ENCODE measurements at regions not wholly inside any gene's neighbourhood (a gene's known extent, or its start where the extent isn't known, plus 50 kb on each side); places are given as distances from the start of the nearest gene placed in this dataset.
"Not testable (repeated sequence)": the region's sequence is repeated elsewhere in the genome, so short reads cannot be mapped to it uniquely, and the experiment has no call there.

DNA sequence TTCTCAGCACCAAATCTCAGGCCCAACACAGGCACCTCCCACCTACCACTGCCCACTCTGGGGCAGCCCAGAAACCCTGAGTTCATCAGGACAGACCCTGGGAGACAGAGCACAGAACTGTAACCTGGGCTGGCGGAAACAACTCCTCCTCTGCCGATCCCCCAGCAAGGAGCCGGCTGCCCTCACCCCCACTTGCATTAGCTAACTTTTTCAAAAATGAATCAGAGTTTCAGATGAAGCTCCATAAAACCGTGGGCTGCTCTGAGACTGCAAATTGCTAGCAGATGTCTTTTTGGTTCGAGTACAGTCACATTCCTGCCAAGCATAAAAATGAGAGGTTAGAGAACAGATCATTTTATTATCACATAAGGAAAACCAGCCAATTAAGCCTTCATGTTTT lies 93.4 kb upstream of the PARD3 start:
- DNase-seq (ENCODE audit: low read depth in 1 of 2, low spot score in 1 of 2) = no peak

DNA sequence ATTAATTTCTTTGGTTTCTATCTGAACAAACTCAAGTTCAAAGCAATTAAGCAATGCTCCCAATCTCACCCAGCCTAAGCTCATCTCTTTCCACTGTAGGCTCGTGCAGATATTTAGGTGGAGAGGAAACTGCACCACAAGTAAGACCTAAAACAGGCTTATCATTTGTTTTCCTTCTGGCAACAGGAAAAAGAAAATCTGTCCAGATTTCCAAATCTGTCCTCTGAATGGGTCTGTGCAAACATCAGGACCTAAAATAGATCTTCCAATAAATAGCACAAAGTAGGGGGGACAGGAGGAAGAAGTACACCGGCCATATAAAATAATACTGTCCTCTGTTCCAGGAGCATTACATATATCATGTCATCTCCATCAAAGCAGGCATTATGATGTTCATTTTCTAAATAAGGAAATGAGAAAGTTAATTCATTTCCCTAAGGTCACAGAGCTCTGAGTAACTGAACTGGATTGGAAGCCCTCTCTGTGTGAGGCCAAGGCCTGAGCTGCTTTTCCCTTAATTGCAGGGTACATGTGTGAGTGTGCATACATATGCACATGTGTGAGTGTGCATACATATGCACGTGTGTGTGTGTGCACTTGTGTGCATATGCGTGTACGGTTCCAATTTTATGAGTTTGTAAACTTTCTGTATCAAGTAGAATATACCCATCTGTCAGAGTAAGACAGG lies 92.8 kb upstream of the PARD3 start:
- DNase-seq (ENCODE audit: low read depth in 1 of 2, low spot score in 1 of 2) = no peak

DNA sequence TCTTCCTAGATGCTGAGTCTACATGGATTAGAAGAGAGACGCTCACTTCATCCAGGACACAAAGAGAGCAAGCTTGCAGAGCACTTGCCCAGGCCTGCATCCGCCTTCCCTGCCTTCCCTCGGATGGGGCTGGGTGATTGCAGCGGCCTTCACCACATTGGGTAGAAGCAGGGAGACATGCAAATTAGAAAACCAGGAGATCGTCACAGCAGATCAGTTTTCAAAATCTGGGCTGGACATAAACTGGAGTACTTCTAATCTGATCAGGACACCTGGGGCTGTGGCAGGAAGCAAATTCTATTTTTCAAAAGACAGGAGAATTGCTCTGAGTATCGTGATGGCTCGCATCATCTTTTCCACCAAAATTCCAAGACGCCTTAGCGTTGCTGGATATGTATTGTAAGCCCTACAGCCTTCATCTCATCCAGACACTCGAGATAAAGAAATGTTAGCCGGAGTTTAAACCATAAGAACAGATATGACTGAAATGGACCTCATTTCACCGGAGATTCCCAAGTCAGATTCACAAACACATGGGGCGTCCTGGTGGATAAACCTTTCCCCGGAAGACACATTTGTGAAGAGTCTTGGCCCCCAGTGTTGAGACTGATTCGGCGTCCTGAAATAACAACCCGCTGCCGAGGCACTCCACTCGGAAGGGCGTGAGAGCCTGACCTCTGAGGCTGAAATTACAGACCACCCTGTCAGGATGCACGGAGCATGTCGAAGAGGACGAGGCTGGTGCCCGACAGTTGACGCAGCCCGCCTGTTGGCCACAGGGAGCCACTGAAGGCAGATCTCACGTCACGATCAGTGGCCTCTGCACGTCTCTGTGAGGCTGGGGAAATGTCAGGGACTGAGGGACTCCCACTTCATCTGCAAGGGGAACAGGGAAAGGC lies 91.2 kb upstream of the PARD3 start:
- no peak for DNase-seq (ENCODE audit: low read depth in 1 of 2, low spot score in 1 of 2)

DNA sequence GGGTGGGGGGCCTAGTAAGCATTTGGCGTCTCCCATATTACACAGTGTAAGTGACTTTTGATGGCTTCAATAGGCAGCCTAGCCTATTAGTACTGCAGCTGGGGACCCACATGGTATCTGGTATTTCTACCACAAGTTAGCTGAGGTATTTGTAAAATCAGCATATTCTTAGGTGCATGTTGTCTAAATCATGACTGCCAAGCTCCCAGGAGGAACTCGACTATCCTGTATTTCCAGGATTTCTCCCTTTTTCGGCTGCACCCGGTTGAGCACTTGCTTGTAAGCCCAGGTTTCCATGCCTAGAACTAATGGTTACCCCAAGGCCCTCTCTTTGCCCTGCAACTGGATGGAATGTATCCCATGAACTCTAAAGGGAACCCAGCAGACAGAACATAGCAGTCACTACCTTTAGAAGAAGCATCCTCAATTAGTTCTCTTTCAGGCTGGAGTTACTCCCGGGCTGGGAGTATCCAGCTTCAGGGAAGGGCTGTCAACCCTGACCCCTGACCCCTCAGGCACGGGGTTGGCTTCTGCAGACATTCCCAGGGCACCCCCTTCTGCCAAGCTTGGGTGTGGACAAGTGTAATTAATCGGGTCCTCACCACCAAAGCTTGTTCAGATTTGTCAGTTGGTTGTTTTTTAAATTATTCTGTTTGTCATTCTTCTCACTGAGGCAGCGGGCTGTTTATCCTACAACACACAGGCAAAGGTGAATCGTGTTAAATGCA lies 90.3 kb upstream of the PARD3 start:
- DNase-seq (ENCODE audit: low read depth in 1 of 2, low spot score in 1 of 2) = no peak

DNA sequence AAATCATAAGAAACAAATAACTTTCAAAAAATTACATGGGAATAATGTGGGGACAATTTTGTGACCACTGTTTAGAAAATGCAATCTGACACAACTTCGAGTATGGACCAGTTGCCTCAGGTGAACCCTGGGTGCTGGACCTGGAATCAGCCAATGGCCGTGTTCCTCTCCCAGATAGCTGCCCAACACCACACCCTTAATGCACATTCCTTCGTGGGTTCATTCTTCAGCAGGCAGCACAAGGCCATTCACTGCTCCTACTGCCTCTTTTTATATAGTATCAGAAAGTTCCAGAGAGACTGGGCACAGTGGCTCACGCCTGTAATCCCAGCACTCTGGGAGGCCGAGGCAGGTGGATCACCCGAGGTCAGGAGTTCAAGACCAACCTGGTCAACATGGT lies 89.1 kb upstream of the PARD3 start:
- no peak for DNase-seq (ENCODE audit: low read depth in 1 of 2, low spot score in 1 of 2)

DNA sequence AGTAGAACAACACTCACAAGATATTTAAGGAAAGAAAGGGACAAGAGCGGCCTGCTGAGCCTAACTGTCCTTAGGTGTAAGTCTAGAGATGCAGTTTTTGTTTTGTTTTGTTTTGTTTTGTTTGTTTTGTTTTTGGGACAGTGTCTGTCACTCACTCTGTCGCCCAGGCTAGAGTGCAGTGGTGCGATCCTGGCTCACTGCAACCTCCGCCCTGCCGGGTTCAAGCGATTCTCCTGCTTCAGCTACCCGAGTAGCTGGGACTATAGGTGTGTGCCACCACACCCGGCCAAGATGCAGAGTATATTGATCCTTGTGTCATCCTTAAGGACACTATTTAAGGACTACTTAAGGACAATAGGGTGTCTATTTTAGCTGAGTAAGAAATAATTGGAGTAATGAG lies 84.1 kb upstream of the PARD3 start:
- no peak for DNase-seq (ENCODE audit: low read depth in 1 of 2, low spot score in 1 of 2)

DNA sequence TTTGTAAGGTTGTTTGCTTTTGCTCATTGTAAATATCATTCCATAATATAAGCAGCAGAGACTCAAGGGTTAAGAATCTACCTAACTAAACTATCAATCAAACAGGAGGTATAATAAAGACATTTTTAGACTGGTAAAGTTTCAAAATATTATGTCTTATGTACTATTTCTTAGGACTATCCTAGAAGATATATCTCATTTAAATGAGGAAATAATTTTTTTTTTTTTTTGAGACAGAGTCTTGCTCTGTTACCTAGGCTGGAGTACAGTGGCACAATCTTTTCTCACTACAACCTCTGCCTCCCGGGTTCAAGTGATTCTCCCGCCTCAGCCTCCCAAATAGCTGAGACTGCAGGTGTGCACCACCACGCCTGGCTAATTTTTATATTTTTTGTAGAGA lies 80.9 kb upstream of the PARD3 start:
- DNase-seq (ENCODE audit: low read depth in 1 of 2, low spot score in 1 of 2) = no peak

DNA sequence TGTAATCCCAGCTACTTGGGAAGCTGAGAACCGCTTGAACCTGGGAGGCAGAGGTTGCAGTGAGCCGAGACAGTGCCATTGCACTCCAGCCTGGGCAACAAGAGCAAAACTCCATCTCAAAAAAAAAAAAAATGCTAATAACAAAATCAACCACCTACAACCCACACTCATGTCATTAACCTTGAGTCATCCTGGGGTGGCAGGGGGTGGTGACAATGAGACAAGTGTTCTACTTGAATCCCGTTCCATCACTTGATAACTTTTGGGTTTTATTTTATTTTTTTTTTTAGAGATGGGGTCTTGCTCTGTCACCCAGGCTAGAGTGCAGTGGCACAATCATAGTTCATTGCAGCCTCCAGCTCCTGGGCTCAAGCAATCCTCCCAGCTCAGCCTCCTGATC lies 80.0 kb upstream of the PARD3 start:
- not testable (repeated sequence) for DNase-seq (ENCODE audit: low read depth in 1 of 2, low spot score in 1 of 2)

DNA sequence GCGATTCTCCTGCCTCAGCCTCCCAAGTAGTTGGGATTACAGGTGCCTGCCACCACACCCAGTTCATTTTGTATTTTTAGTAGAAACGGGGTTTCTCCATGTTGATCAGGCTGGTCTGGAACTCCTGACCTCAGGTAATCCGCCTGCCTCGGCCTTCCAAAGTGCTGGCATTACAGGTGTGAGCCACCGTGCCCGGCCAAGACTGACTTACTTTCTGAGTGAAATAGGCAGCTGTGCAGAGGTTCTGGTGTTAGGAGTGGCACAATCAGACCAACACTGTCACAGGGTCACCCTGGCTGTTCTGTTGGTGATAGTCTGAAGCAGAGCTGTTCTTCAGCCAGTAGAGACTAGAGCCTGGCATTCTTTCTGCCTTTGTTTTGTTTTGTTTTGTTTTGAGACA lies 77.4 kb upstream of the PARD3 start:
- not testable (repeated sequence) for DNase-seq (ENCODE audit: low read depth in 1 of 2, low spot score in 1 of 2)

DNA sequence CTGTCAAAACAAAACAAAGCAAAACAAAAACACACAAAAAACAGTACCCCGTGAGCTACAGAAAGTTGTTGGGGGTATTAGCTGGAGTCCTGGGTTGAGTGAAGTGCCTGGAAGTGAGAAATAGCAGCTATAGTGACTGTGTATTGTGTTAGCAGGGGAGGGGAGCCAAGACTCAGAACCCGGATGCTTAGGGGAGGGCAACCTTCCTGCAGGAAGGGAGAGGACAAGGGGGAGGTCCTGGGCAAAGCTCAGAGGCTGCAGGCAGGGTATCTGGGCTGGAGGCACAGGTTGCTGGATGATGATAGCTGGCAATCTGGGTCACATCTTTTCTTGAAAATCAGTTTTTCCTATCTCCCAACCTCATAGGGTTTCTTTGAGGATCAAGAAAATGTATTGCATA lies 75.8 kb upstream of the PARD3 start:
- no peak for DNase-seq (ENCODE audit: low read depth in 1 of 2, low spot score in 1 of 2)

DNA sequence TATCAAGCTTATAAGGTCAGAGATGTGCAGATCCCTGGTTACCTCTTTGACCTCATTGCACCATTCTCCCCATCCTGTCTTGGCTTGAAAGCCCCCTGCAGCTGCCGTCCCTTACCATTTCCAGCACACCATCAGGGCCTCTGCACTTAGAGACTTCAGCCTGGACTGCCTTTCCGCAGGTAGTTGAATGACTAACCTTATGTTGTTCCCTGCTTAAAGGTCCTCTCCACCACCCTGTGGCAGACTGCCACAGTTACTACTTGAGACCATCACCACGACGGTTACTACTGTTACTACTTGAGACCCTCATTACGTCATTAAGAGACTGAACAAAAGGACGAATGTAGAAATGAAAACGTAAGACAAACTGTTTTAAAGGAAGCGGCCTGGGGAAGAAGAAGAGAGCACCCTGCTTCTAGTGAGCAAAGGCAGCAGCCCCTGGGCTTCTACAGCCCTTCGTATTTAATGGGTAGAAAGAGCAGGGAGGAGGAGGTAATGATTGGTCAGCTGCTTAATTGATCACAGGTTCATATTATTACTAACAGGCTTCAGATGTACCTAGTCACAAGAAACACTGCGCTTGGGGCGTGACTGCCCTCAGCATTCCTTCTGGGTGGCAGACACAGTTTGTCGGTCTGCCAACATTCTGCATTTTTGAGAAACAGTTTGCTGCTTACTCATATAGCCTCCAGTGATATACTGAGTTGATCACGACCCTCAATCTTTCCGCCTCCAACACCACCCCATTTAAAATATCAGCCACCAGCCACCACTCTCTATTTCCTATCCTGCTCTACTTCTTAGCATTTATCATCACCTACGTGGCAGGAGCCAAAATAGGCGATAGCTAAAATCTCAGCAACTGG lies 74.1 kb upstream of the PARD3 start:
- no peak for DNase-seq (ENCODE audit: low read depth in 1 of 2, low spot score in 1 of 2)

DNA sequence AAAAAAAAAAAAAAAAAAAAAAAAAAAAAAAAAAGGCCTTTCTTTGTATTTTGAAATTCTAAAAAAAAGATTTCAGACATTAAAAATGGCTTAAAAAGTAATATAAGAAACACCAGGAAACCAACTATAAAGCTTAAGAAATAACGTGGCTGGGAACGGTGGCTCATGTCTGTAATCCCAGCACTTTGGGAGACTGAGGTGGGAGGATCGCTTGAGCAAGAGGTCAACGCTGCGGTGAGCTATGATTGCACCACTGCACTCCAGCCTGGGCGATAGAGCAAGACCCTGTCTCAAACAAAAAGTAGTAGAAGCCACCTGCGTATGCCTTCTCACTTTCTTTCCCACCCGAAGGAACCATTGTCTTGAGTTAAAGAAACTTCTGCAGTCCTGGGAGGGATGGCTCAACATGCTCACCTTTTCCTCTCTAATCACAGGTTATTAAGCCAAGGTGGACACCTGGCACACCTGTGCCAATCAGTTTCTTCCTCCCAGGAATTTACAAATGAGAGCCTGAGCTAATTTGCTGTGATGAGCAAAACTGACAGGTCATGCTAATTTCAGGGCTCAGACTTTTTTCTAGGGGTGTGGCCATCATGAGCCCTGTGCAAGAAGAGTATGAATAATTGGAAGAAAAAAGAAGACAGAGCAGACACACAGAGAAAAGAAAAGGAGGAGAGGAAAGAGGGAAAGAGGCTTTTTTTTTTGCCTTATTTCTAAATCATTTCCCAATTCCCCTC lies 72.0 kb upstream of the PARD3 start:
- DNase-seq (ENCODE audit: low read depth in 1 of 2, low spot score in 1 of 2) = no peak

DNA sequence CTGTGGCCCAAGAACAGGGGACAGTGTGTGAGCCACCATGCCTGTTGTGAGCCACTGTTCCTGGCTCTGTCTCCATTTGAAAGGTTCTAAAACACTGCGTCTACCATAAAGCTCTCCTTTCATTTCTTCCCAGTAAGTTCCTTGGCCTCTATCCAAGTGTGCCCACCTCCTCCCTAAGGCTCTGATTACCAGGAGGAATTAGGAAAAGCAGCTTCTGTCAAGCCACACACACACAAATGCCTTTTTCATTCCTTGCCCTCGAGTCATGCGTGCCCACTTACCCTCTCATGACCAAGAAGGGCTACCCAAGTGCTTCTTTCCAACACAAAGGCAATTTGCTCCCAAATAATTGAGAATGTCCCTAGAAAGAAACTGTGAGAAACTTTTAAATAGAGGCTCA lies 70.8 kb upstream of the PARD3 start:
- no peak for DNase-seq (ENCODE audit: low read depth in 1 of 2, low spot score in 1 of 2)

DNA sequence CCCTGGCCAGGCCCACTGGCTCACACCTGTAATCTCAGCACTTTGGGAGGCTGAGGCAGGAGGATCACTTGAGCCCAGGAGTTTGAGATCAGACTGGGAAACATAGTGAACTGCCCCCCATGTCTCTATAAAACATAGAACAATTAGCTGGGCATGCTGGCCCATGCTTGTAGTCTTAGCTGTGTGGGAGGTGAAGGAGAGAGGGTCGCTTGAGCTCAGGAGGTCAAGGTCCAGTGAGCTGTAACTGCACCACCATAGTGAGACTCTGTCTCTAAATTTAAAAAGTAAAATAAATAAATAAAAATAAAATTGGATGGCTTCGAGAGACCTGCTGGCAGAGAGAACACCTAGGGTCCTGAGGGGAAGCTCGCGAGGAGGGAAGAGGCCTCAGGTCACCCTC lies 69.9 kb upstream of the PARD3 start:
- no peak for DNase-seq (ENCODE audit: low read depth in 1 of 2, low spot score in 1 of 2)

DNA sequence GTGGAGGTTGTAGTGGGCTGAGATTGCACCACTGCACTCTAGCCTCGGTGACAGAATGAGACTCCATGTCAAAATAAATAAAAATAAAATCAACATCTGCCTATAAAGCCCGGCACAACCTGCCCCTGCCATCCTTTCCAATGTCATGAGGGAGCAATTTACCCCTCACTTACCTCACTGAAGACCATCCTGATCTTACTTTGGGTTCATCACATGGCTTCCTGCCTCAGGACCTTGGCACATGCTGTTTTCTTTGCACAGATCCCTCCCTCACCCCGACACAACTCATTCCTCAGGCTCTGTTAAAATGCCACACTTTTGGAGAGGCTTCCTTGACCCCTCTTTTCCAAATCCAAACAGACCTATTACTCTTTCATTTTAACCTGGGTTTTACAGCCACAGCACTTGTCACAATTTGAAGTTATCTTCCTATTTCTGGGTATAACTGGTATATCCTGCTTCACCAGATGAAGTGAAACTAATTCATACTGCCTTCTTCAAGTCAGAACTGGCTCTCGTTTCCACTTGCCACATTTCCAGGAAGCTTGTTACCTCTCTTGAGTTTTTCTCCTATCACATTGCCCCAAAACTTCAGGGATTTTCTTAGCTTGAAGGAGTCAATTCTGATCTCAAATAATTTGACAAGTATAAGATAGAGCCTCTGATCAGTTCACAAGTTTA lies 69.3 kb upstream of the PARD3 start:
- DNase-seq (ENCODE audit: low read depth in 1 of 2, low spot score in 1 of 2) = no peak

DNA sequence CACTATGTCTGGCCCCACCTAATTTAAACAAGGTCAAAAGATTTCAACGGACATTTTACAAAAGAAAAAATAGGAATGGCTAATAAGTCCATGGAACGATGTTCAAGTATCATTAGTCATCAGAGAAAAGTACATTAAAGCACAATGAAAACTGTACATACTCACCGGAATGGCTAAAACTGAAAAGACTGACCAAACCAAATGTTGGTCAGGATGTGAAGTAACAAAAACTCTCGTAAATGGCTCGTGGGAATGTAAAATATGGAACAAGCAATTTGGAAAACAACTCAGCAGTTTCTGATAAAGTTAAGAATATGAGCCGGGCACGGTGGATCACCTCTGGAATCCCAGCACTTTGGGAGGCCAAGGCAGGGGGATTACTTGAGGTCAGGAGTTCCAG lies 65.7 kb upstream of the PARD3 start:
- no peak for DNase-seq (ENCODE audit: low read depth in 1 of 2, low spot score in 1 of 2)

DNA sequence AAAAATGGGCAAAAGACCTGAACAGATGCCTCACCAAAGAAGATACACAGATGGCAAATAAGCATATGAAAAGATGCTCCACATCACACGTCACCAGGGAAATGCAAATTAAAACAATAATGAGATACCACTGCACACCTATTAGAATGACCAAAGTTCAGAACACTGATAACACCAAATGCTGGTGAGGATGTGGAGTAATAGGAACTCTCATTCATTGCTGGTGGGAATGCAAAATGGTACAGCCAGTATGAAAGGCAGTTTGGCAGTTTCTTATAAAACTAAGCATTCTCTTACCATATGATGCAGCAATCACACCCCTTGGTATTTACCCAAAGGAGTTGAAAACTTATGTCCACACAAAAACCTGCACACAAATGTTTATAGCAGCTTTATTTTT lies 63.6 kb upstream of the PARD3 start:
- not testable (repeated sequence) for DNase-seq (ENCODE audit: low read depth in 1 of 2, low spot score in 1 of 2)

DNA sequence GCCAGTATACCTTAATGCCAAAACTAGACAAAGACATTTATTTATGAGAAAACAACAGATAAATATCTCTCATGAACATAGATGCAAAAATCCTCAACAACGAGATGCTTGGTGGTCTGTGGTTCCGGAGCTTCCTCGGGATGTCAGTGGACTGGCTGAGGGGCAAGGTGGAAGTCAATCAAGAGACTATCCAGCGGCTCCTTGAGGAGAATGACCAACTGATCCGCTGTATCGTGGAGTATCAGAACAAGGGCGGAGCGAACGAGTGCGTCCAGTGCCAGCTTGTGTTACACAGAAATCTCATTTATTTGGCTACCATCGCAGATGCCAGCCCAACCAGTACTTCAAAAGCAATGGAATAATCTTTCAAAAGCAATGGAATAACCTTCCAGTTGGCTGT lies 60.0 kb upstream of the PARD3 start:
- DNase-seq (ENCODE audit: low read depth in 1 of 2, low spot score in 1 of 2) = no peak

DNA sequence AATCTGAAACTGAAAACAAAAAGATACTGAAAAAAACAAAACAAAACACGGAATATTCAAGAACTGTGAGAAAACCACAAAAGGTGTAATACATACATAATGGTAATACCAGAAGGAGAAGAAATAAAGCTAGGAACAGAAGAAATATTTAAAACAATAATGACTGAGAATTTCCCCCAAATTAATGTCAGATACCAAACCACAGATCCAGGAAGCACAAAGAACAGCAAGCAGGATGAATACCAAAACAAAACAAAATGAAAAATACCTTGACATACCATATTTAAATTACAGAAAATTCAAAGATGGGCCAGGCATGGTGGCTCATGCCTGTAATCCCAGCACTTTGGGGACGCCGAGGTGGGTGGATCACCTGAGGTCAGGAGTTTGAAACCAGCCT lies 57.7 kb upstream of the PARD3 start:
- DNase-seq (ENCODE audit: low read depth in 1 of 2, low spot score in 1 of 2) = no peak

Data from activated CD4-positive, alpha-beta T cell treated with anti-CD3 and anti-CD28 coated beads, Interleukin-2, amount 50 U/mL, for 24 hours (primary cell).